WTC11 (cell line): ENCODE measurements at regions not wholly inside any gene's neighbourhood (a gene's known extent, or its start where the extent isn't known, plus 50 kb on each side); places are given as distances from the start of the nearest gene placed in this dataset.

Source experiments
- ATAC-seq: fragments of 200-7000 bp; cut with Tn5 transposase; 2 replicates; pipeline ENCODE4 v1.10.0; 2021; ENCODE audit warnings: mild to moderate bottlenecking, moderate library complexity
- CTCF ChIA-PET: fragments of 300-600 bp; sonication (Branson Sonifier 250); formaldehyde crosslinking; loops from one replicate; lab custom pipeline; 2021; ENCODE audit warnings: antibody characterized with exemption; lab: Charles Lee
- POLR2A ChIA-PET: fragments of 350-600 bp; sonication (Branson Sonifier 250); formaldehyde crosslinking; loops from one replicate; lab custom pipeline; 2021; ENCODE audit warnings: antibody characterized with exemption; lab: Charles Lee
- DNase-seq: peaks from one replicate; pipeline ENCODE4 v3.0.0; 2021; ENCODE audit warnings: low spot score
- H3K27ac Mint-ChIP-seq: 2 replicates; pipeline ENCODE4 v1.8.0; 2021; ENCODE audit warnings: mixed read lengths
- H3K27me3 Mint-ChIP-seq: 2 replicates; pipeline ENCODE4 v1.8.0; 2021; ENCODE audit warnings: low read depth, mild to moderate bottlenecking, moderate library complexity, mixed read lengths
- H3K36me3 Mint-ChIP-seq: 2 replicates; pipeline ENCODE4 v1.8.0; 2021; ENCODE audit warnings: mixed read lengths
- H3K4me1 Mint-ChIP-seq: 2 replicates; pipeline ENCODE4 v1.8.0; 2022; ENCODE audit warnings: mixed read lengths
- H3K4me3 Mint-ChIP-seq: 2 replicates; pipeline ENCODE4 v1.8.0; 2021; ENCODE audit warnings: mild to moderate bottlenecking, moderate library complexity, mixed read lengths
- H3K9me3 Mint-ChIP-seq: 2 replicates; pipeline ENCODE4 v1.8.0; 2021; ENCODE audit warnings: mixed read lengths
- E2F1 ChIP-seq: sonication (generic); formaldehyde crosslinking; IDR thresholded peaks from 2 replicates; pipeline ENCODE4 v1.8.0; 2022; ENCODE audit warnings: mild to moderate bottlenecking, missing genetic modification reagents
- ELF4 ChIP-seq: sonication (generic); formaldehyde crosslinking; IDR thresholded peaks from 2 replicates; pipeline ENCODE4 v1.8.1; 2022; ENCODE audit warnings: low read depth, mild to moderate bottlenecking, moderate library complexity, missing genetic modification reagents
- ESRRA ChIP-seq: sonication (generic); formaldehyde crosslinking; IDR thresholded peaks from 2 replicates; pipeline ENCODE4 v1.8.1; 2022; ENCODE audit warnings: mild to moderate bottlenecking, missing genetic modification reagents, borderline replicate concordance
- FOXP1 ChIP-seq: sonication (generic); formaldehyde crosslinking; IDR thresholded peaks from 2 replicates; pipeline ENCODE4 v1.8.0; 2022; ENCODE audit warnings: missing genetic modification reagents, mild to moderate bottlenecking, moderate library complexity, borderline replicate concordance
- GRHL2 ChIP-seq: fragments of 250-450 bp; sonication (Bioruptor Pico); IDR thresholded peaks from 2 replicates; pipeline ENCODE4 v1.8.0; 2022; ENCODE audit warnings: mild to moderate bottlenecking, moderate library complexity; ENCODE audit not compliant: insufficient replicate concordance, severe bottlenecking
- JAZF1 ChIP-seq: fragments of 250-450 bp; sonication (Bioruptor Pico); IDR thresholded peaks from 2 replicates; pipeline ENCODE4 v1.9.0; 2021; ENCODE audit warnings: moderate library complexity, mild to moderate bottlenecking, inconsistent platforms
- NFATC4 ChIP-seq: fragments of 250-450 bp; sonication (Bioruptor Pico); IDR thresholded peaks from 2 replicates; pipeline ENCODE4 v1.9.0; 2021; ENCODE audit warnings: mild to moderate bottlenecking
- NFE2L1 ChIP-seq: sonication (generic); formaldehyde crosslinking; IDR thresholded peaks from 2 replicates; pipeline ENCODE4 v1.8.1; 2023; ENCODE audit warnings: missing genetic modification reagents
- NFYB ChIP-seq: sonication (generic); formaldehyde crosslinking; conservative IDR thresholded peaks from 2 replicates; pipeline ENCODE4 v1.8.0; 2022; ENCODE audit warnings: low read depth, missing genetic modification reagents
- NR1H2 ChIP-seq: sonication (generic); formaldehyde crosslinking; IDR thresholded peaks from 2 replicates; pipeline ENCODE4 v1.9.0; 2021; ENCODE audit warnings: mild to moderate bottlenecking, moderate library complexity, missing genetic modification reagents
- SMAD3 ChIP-seq: sonication (generic); formaldehyde crosslinking; IDR thresholded peaks from 2 replicates; pipeline ENCODE4 v1.8.0; 2022; ENCODE audit warnings: missing genetic modification reagents, mild to moderate bottlenecking, borderline replicate concordance
- STAT6 ChIP-seq: sonication (generic); formaldehyde crosslinking; conservative IDR thresholded peaks from 2 replicates; pipeline ENCODE4 v1.8.1; 2023; ENCODE audit warnings: mild to moderate bottlenecking, low read depth, missing genetic modification reagents, moderate library complexity
- TCF7 ChIP-seq: sonication (generic); formaldehyde crosslinking; IDR thresholded peaks from 2 replicates; pipeline ENCODE4 v1.8.0; 2022; ENCODE audit warnings: mild to moderate bottlenecking, low read depth, missing genetic modification reagents, moderate library complexity
- TEAD1 ChIP-seq: sonication (generic); formaldehyde crosslinking; IDR thresholded peaks from 2 replicates; pipeline ENCODE4 v1.8.0; 2022; ENCODE audit warnings: mild to moderate bottlenecking, missing genetic modification reagents
- USF1 ChIP-seq: sonication (generic); formaldehyde crosslinking; IDR thresholded peaks from 2 replicates; pipeline ENCODE4 v1.8.0; 2022; ENCODE audit warnings: mild to moderate bottlenecking, missing genetic modification reagents
- ZBTB43 ChIP-seq: sonication (generic); formaldehyde crosslinking; IDR thresholded peaks from 2 replicates; pipeline ENCODE4 v1.8.1; 2023; ENCODE audit warnings: mild to moderate bottlenecking, missing genetic modification reagents
- ZNF219 ChIP-seq: sonication (generic); formaldehyde crosslinking; IDR thresholded peaks from 2 replicates; pipeline ENCODE4 v1.8.0; 2023; ENCODE audit warnings: missing genetic modification reagents, mild to moderate bottlenecking, borderline replicate concordance
- ZNF232 ChIP-seq: sonication (generic); formaldehyde crosslinking; IDR thresholded peaks from 2 replicates; pipeline ENCODE4 v1.8.0; 2022; ENCODE audit warnings: mild to moderate bottlenecking, missing genetic modification reagents
- ZNF263 ChIP-seq: sonication (generic); formaldehyde crosslinking; IDR thresholded peaks from 2 replicates; pipeline ENCODE4 v1.8.1; 2022; ENCODE audit warnings: low read depth, mild to moderate bottlenecking, moderate library complexity, missing genetic modification reagents
- ZNF416 ChIP-seq: fragments of 250-450 bp; sonication (Bioruptor Pico); IDR thresholded peaks from 2 replicates; pipeline ENCODE4 v1.9.0; 2021; ENCODE audit warnings: mild to moderate bottlenecking, inconsistent platforms
- ZSCAN18 ChIP-seq: fragments of 250-450 bp; sonication (Bioruptor Pico); IDR thresholded peaks from 2 replicates; pipeline ENCODE4 v2.1.2; 2022; ENCODE audit warnings: mild to moderate bottlenecking, moderate library complexity

GRCh38 chr11:106451228-106451922, 373.9 kb downstream of the AASDHPPT start (continued):
- TF ChIP-seq ESRRA (CRISPR knock-in tag) (no peak), STAT6 (CRISPR knock-in tag) (no peak), E2F1 (CRISPR knock-in tag) (no peak), SMAD3 (CRISPR knock-in tag) (no peak), ZNF219 (CRISPR knock-in tag) (no peak), NFE2L1 (CRISPR knock-in tag) (no peak), FOXP1 (no peak), ZSCAN18 (no peak)

- TF ChIP-seq JAZF1, result no peak
- no peak for TF ChIP-seq ZNF416 (CRISPR knock-in tag)
- TF ChIP-seq USF1 (CRISPR knock-in tag), result no peak
- no peak for TF ChIP-seq FOXP1
- no peak for TF ChIP-seq NR1H2 (CRISPR knock-in tag)
- TF ChIP-seq ELF4 (CRISPR knock-in tag), result no peak
- no peaks in the 10 kb centered on the region for H3K27me3 Mint-ChIP-seq
- ChIA-PET CTCF (no interaction called here), POLR2A (no interaction called here)
- H3K27ac Mint-ChIP-seq, result no peak overlapping the region
- DNase-seq (no peak), ATAC-seq (no peak)
- no peaks in the 10 kb centered on the region; the same call in 1 of the 2 replicates for H3K36me3 Mint-ChIP-seq
- H3K9me3 Mint-ChIP-seq, result peaks cover 12% of the 10 kb centered on the region; the same call in 1 of the 2 replicates
- peaks cover 13% of the 10 kb centered on the region for H3K4me1 Mint-ChIP-seq
- H3K4me3 Mint-ChIP-seq, result no peak overlapping the region
Observed at GRCh38 chr11:106456647-106457046, 379.2 kb downstream of the AASDHPPT start.

GRCh38 chr11:106457727-106458126, 380.3 kb downstream of the AASDHPPT start:
- TF ChIP-seq GRHL2 (CRISPR knock-in tag) (no peak), TCF7 (CRISPR knock-in tag) (no peak), NFYB (CRISPR knock-in tag) (no peak), ZBTB43 (CRISPR knock-in tag) (no peak), NFATC4 (CRISPR knock-in tag) (no peak), ZNF263 (CRISPR knock-in tag) (no peak), ZNF232 (CRISPR knock-in tag) (no peak), NR1H2 (CRISPR knock-in tag) (no peak), TEAD1 (CRISPR knock-in tag) (no peak), STAT6 (CRISPR knock-in tag) (no peak)
- ChIA-PET POLR2A (no interaction called here), CTCF (no interaction called here)
- H3K4me1 Mint-ChIP-seq, result peaks cover 23% of the 10 kb centered on the region
- ATAC-seq (no peak), DNase-seq (no peak)
- H3K9me3 Mint-ChIP-seq, result peaks cover 7% of the 10 kb centered on the region; the same call in 1 of the 2 replicates
- H3K27me3 Mint-ChIP-seq, result no peaks in the 10 kb centered on the region
- no peaks in the 10 kb centered on the region; the same call in 1 of the 2 replicates for H3K36me3 Mint-ChIP-seq
- H3K27ac Mint-ChIP-seq, result no peak overlapping the region
- H3K4me3 Mint-ChIP-seq, result no peak overlapping the region
